K562 (cell line): ENCODE measurements at regions not wholly inside any gene's neighbourhood (a gene's known extent, or its start where the extent isn't known, plus 50 kb on each side); places are given as distances from the start of the nearest gene placed in this dataset.

Source experiments
- FOSL1 ChIP-seq: fragments of 200-800 bp; sonication (Bioruptor generic); conservative IDR thresholded peaks from 2 replicates; pipeline ENCODE4 v1.6.1; 2016; ENCODE audit warnings: missing genetic modification characterization, missing compliant biosample characterization
- MCM7 ChIP-seq, 2 experiments: fragments of 450-650 bp; IDR thresholded peaks; 2 replicates each; pipeline ENCODE4 v1.6.1; 2016 to 2018
- MTA3 ChIP-seq: fragments of 450-650 bp; formaldehyde crosslinking; IDR thresholded peaks from 2 replicates; pipeline ENCODE4 v1.6.1; 2017; ENCODE audit warnings: mild to moderate bottlenecking, borderline replicate concordance
- MYNN ChIP-seq, 2 experiments: sonication (generic); formaldehyde crosslinking in 1 of 2; IDR thresholded peaks; 2 replicates each; pipeline versions ENCODE4 v1.5.0 to v1.6.1; 2016 to 2020; ENCODE audit warnings: antibody characterized with exemption in 1 of 2, missing genetic modification reagents in 1 of 2
- SMAD1 ChIP-seq: fragments of 150-350 bp; IDR thresholded peaks from 2 replicates; pipeline ENCODE4 v1.6.1; 2014; ENCODE audit warnings: low read length, low read depth; ENCODE audit not compliant: partially characterized antibody
- THRAP3 ChIP-seq: fragments of 450-650 bp; IDR thresholded peaks from 2 replicates; pipeline ENCODE4 v1.6.1; 2016; ENCODE audit warnings: mild to moderate bottlenecking, inconsistent platforms, borderline replicate concordance
- ZKSCAN8 ChIP-seq: fragments of 200-800 bp; sonication (Bioruptor generic); IDR thresholded peaks from 2 replicates; pipeline ENCODE4 v1.6.1; 2016; ENCODE audit warnings: missing genetic modification characterization, missing compliant biosample characterization
- ZNF175 ChIP-seq: fragments of 200-800 bp; sonication (Bioruptor generic); IDR thresholded peaks from 2 replicates; pipeline ENCODE4 v1.6.1; 2016; ENCODE audit warnings: low read depth, mild to moderate bottlenecking, missing genetic modification characterization, missing compliant biosample characterization
- ZNF347 ChIP-seq: fragments of 450-650 bp; formaldehyde crosslinking; IDR thresholded peaks from 2 replicates; pipeline ENCODE4 v1.4.0; 2020; ENCODE audit warnings: low read depth, mild to moderate bottlenecking, moderate library complexity
- ZSCAN29 ChIP-seq: fragments of 450-650 bp; IDR thresholded peaks from 2 replicates; pipeline ENCODE4 v1.6.1; 2017
- TF ChIP-seq, protein P1 (sequence below): fragments of 450-650 bp; IDR thresholded peaks from 2 replicates; pipeline ENCODE4 v1.6.1; 2016
- TF ChIP-seq, protein P2 (sequence below): IDR thresholded peaks from 2 replicates; pipeline ENCODE4 v1.6.1; 2011; ENCODE audit not compliant: insufficient read length; ENCODE audit errors: extremely low read depth
- TF ChIP-seq, protein P3 (sequence below): fragments of 450-650 bp; IDR thresholded peaks from one replicate; pipeline ENCODE4 v1.6.1; 2018; ENCODE audit warnings: mild to moderate bottlenecking, moderate library complexity; ENCODE audit not compliant: partially characterized antibody
- TF ChIP-seq, protein P4 (sequence below): fragments of 200-600 bp; sonication (generic); IDR thresholded peaks from one replicate; pipeline ENCODE4 v1.6.1; 2012; ENCODE audit warnings: mild to moderate bottlenecking, low read depth, low read length, inconsistent platforms

DNA sequence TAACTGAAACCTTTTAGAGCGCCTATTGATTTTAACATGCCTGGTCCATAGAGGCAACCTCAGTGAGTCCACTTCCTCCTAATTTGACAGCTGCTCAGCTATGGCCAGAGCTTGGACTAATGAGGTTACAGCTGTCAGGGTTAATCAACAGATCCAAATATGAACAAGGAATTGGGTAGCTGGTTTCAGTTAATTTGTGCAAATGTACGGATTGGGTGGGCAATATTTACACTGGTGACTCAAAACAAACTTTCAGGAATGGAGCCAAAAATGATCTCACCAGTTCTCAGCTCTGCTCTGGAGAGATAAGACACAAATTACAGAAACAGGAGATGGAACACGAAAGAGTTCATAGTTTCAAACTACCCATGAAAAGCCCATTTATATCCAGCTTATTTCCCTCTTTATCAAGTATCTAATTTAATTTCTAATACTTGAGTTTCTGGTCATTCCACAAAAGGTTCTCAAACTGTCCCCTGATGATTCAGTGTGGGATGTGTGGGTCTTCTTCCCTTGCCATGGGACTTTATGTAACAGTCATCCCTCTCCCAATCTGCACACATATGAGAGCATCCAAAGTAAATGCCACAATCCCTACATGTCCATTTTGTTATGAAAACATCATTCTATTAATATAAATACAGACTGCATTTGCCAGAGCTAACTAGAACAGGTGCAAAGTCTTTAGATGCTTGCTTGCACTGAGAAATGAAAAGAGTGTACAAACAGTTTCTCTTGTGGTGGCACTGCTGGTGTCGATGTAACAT is 149.9 kb downstream of the RPS12 start (continued):
- TF ChIP-seq ZKSCAN8 (CRISPR knock-in tag) (no peak), MYNN (IDR thresholded peaks at IDR 0.05) (no peak), MYNN (CRISPR knock-in tag; IDR thresholded peaks at IDR 0.05) (no peak), ZNF347 (CRISPR knock-in tag) (no peak), MCM7 (IDR thresholded peaks at IDR 0.05) (no peak), THRAP3 (no peak), ZNF175 (CRISPR knock-in tag) (no peak), SMAD1 (peak; percentile 68), MTA3 (no peak), FOSL1 (tag) (peak; percentile 98), ZSCAN29 (no peak)
- TF ChIP-seq, protein P1, sequence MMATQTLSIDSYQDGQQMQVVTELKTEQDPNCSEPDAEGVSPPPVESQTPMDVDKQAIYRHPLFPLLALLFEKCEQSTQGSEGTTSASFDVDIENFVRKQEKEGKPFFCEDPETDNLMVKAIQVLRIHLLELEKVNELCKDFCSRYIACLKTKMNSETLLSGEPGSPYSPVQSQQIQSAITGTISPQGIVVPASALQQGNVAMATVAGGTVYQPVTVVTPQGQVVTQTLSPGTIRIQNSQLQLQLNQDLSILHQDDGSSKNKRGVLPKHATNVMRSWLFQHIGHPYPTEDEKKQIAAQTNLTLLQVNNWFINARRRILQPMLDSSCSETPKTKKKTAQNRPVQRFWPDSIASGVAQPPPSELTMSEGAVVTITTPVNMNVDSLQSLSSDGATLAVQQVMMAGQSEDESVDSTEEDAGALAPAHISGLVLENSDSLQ: peak; percentile 81
- TF ChIP-seq, protein P2, sequence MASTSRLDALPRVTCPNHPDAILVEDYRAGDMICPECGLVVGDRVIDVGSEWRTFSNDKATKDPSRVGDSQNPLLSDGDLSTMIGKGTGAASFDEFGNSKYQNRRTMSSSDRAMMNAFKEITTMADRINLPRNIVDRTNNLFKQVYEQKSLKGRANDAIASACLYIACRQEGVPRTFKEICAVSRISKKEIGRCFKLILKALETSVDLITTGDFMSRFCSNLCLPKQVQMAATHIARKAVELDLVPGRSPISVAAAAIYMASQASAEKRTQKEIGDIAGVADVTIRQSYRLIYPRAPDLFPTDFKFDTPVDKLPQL: no peak
- TF ChIP-seq, protein P3, sequence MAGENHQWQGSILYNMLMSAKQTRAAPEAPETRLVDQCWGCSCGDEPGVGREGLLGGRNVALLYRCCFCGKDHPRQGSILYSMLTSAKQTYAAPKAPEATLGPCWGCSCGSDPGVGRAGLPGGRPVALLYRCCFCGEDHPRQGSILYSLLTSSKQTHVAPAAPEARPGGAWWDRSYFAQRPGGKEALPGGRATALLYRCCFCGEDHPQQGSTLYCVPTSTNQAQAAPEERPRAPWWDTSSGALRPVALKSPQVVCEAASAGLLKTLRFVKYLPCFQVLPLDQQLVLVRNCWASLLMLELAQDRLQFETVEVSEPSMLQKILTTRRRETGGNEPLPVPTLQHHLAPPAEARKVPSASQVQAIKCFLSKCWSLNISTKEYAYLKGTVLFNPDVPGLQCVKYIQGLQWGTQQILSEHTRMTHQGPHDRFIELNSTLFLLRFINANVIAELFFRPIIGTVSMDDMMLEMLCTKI: no peak
- TF ChIP-seq, protein P4, sequence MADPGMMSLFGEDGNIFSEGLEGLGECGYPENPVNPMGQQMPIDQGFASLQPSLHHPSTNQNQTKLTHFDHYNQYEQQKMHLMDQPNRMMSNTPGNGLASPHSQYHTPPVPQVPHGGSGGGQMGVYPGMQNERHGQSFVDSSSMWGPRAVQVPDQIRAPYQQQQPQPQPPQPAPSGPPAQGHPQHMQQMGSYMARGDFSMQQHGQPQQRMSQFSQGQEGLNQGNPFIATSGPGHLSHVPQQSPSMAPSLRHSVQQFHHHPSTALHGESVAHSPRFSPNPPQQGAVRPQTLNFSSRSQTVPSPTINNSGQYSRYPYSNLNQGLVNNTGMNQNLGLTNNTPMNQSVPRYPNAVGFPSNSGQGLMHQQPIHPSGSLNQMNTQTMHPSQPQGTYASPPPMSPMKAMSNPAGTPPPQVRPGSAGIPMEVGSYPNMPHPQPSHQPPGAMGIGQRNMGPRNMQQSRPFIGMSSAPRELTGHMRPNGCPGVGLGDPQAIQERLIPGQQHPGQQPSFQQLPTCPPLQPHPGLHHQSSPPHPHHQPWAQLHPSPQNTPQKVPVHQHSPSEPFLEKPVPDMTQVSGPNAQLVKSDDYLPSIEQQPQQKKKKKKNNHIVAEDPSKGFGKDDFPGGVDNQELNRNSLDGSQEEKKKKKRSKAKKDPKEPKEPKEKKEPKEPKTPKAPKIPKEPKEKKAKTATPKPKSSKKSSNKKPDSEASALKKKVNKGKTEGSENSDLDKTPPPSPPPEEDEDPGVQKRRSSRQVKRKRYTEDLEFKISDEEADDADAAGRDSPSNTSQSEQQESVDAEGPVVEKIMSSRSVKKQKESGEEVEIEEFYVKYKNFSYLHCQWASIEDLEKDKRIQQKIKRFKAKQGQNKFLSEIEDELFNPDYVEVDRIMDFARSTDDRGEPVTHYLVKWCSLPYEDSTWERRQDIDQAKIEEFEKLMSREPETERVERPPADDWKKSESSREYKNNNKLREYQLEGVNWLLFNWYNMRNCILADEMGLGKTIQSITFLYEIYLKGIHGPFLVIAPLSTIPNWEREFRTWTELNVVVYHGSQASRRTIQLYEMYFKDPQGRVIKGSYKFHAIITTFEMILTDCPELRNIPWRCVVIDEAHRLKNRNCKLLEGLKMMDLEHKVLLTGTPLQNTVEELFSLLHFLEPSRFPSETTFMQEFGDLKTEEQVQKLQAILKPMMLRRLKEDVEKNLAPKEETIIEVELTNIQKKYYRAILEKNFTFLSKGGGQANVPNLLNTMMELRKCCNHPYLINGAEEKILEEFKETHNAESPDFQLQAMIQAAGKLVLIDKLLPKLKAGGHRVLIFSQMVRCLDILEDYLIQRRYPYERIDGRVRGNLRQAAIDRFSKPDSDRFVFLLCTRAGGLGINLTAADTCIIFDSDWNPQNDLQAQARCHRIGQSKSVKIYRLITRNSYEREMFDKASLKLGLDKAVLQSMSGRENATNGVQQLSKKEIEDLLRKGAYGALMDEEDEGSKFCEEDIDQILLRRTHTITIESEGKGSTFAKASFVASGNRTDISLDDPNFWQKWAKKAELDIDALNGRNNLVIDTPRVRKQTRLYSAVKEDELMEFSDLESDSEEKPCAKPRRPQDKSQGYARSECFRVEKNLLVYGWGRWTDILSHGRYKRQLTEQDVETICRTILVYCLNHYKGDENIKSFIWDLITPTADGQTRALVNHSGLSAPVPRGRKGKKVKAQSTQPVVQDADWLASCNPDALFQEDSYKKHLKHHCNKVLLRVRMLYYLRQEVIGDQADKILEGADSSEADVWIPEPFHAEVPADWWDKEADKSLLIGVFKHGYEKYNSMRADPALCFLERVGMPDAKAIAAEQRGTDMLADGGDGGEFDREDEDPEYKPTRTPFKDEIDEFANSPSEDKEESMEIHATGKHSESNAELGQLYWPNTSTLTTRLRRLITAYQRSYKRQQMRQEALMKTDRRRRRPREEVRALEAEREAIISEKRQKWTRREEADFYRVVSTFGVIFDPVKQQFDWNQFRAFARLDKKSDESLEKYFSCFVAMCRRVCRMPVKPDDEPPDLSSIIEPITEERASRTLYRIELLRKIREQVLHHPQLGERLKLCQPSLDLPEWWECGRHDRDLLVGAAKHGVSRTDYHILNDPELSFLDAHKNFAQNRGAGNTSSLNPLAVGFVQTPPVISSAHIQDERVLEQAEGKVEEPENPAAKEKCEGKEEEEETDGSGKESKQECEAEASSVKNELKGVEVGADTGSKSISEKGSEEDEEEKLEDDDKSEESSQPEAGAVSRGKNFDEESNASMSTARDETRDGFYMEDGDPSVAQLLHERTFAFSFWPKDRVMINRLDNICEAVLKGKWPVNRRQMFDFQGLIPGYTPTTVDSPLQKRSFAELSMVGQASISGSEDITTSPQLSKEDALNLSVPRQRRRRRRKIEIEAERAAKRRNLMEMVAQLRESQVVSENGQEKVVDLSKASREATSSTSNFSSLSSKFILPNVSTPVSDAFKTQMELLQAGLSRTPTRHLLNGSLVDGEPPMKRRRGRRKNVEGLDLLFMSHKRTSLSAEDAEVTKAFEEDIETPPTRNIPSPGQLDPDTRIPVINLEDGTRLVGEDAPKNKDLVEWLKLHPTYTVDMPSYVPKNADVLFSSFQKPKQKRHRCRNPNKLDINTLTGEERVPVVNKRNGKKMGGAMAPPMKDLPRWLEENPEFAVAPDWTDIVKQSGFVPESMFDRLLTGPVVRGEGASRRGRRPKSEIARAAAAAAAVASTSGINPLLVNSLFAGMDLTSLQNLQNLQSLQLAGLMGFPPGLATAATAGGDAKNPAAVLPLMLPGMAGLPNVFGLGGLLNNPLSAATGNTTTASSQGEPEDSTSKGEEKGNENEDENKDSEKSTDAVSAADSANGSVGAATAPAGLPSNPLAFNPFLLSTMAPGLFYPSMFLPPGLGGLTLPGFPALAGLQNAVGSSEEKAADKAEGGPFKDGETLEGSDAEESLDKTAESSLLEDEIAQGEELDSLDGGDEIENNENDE: no peak
